BE2C (cell line): ENCODE measurements at regions not wholly inside any gene's neighbourhood (a gene's known extent, or its start where the extent isn't known, plus 50 kb on each side); places are given as distances from the start of the nearest gene placed in this dataset.

Source experiments
- DNase-seq: peaks from one replicate; pipeline ENCODE4 v3.0.0-alpha.2; 2020
- H3K27me3 ChIP-seq: fragments of 250-450 bp; sonication (Bioruptor Pico); 2 replicates; pipeline ENCODE4 v1.5.1; 2020; ENCODE audit warnings: mild to moderate bottlenecking
- H3K36me3 ChIP-seq: fragments of 250-450 bp; sonication (Bioruptor Pico); 2 replicates; pipeline ENCODE4 v1.5.1; 2020; ENCODE audit warnings: mild to moderate bottlenecking
- H3K4me1 ChIP-seq: fragments of 250-450 bp; sonication (Bioruptor Pico); 2 replicates; pipeline ENCODE4 v1.5.1; 2020
- H3K4me3 ChIP-seq: 2 replicates; pipeline ENCODE4 v1.5.1; 2011; ENCODE audit warnings: low read depth, low read length
- H3K9me3 ChIP-seq: fragments of 250-450 bp; sonication (Bioruptor Pico); 2 replicates; pipeline ENCODE4 v1.5.1; 2020
- TF ChIP-seq, protein P1 (sequence below): IDR thresholded peaks from 2 replicates; pipeline ENCODE4 v1.5.1; 2012; ENCODE audit warnings: mild to moderate bottlenecking, low read depth, low read length

DNA sequence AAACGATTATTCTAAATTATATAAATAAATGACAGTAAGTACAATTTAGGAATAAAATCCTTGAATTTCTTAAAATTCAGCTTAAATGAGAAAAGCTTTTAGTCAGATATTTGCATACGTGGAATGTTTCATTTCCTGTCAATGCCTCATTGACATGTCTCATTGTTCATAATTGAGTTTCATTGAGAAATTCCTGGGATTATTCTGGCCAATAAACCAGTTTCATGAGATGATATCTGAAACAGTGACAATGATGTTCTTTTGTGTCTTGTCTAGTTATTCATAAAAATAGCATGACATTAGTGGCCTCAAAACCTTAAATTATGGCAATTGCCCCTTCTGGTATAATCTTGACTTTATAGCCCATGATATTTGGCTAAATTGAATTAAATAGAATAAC, 95.8 kb downstream of the DKK1 start:
- Histone ChIP-seq H3K4me3 (no peak overlapping the region), H3K36me3 (no peaks in the 10 kb centered on the region), H3K27me3 (no peaks in the 10 kb centered on the region), H3K9me3 (no peaks in the 10 kb centered on the region), H3K4me1 (no peaks in the 10 kb centered on the region)
- DNase-seq: no peak
- TF ChIP-seq, protein P1, sequence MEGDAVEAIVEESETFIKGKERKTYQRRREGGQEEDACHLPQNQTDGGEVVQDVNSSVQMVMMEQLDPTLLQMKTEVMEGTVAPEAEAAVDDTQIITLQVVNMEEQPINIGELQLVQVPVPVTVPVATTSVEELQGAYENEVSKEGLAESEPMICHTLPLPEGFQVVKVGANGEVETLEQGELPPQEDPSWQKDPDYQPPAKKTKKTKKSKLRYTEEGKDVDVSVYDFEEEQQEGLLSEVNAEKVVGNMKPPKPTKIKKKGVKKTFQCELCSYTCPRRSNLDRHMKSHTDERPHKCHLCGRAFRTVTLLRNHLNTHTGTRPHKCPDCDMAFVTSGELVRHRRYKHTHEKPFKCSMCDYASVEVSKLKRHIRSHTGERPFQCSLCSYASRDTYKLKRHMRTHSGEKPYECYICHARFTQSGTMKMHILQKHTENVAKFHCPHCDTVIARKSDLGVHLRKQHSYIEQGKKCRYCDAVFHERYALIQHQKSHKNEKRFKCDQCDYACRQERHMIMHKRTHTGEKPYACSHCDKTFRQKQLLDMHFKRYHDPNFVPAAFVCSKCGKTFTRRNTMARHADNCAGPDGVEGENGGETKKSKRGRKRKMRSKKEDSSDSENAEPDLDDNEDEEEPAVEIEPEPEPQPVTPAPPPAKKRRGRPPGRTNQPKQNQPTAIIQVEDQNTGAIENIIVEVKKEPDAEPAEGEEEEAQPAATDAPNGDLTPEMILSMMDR: no peak

DNA sequence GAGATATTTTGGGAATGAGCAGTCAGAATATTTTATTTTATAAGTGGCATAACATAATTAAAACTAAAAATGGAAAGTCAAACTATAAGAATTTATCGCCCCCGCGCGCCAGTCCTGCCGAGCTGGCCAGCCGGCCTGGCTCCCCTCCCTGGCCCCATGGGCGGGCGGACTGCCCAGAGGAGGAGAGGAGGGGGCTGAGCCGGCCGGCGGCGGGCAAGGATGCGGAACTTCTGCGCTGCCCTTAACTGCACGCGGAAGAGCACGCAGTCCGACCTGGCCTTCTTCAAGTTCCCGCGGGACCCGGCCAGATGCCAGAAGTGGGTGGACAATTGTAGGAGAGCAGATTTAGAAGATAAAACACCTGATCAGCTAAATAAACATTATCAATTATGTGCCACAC, 96.8 kb downstream of the DKK1 start:
- Histone ChIP-seq H3K27me3 (no peaks in the 10 kb centered on the region), H3K4me1 (no peaks in the 10 kb centered on the region), H3K36me3 (no peaks in the 10 kb centered on the region), H3K9me3 (no peaks in the 10 kb centered on the region), H3K4me3 (no peak overlapping the region)
- no peak for DNase-seq
- TF ChIP-seq, protein P1: no peak

DNA sequence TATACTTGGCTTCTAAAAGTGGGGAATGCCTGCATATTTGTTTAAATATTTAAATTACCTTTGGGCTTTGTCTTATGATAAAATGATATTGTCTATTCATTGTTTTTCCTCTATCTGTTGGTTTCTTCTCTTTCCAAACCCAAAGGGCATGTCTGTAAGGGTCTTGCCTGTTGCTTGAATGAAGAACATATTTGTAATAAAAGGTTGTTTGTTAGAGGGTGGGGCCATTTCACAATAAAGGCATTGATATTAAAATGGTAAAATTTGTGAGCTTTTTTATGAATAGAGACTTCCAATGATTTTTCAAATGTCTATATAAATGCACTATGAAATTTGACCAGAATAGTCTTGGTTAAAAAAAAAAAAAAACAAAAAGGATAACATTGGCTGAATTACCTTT, 105.2 kb downstream of the DKK1 start:
- Histone ChIP-seq H3K27me3 (no peaks in the 10 kb centered on the region), H3K4me3 (no peak overlapping the region), H3K4me1 (peaks cover 3% of the 10 kb centered on the region; the same call in 1 of the 2 replicates), H3K36me3 (no peaks in the 10 kb centered on the region), H3K9me3 (no peaks in the 10 kb centered on the region)
- TF ChIP-seq, protein P1: no peak
- no peak for DNase-seq

DNA sequence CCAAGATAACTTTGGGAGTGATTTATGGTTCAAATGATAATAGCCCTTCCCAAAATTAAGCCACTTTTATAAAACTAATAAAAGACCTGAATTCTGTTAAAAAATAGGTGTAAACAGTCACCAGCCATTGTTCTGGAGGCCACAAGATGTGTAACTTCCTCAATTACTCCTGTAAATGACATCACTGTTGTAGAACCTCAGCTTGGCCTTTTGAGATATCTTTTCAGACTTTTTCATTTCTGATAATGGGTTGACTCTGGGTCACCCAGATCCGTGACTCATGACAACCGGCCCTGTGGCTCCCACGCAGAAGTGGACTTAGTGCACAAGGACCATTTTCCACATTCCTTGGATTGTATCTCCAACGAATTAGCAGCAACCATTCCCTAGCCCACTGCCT, 106.6 kb downstream of the DKK1 start:
- Histone ChIP-seq H3K27me3 (no peaks in the 10 kb centered on the region), H3K9me3 (no peaks in the 10 kb centered on the region)
- TF ChIP-seq, protein P1: no peak

DNA sequence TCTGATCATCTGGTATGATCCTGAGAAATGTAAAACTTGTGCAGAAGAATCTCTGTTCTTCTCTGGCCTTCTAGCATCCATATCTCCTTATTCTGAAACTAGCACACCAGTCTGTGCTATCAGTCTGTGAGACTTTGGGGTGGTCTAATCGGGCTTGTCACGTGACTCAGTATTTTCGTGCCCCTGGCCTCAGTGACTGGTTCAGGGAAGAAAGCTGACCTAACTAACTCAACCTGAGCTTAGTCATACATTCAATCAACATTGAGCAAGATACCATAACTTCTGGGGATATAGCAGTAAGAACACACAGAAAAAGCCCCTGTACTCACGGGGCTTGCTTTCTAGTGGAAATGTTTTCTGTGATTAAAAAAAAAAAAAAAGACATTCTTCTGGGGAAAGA, 109.3 kb downstream of the DKK1 start:
- H3K9me3 ChIP-seq: no peaks in the 10 kb centered on the region

More for the DNA sequence above, 106.6 kb downstream of the DKK1 start:
- H3K4me3 ChIP-seq: no peak overlapping the region
- peaks cover 3% of the 10 kb centered on the region; the same call in 1 of the 2 replicates for H3K4me1 ChIP-seq
- DNase-seq: no peak
- H3K36me3 ChIP-seq: no peaks in the 10 kb centered on the region

DNA sequence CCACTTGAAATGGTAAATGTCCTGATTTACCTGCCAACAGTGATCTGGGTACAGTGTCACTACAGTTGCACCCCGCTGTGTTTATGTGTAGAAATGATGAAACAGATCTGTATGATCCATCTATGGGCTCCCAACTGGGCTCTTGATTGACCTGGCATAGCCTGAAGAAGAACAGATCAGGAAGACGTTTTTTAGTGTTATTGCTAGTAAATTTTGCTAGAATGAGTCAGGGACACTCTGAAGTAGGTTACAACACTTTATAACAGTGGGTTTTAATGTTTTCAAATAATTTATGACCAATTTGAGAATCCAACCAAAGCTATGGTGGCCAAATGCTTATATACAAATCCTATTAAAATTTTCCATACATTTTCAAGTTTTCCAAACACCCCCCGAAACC, 110.3 kb downstream of the DKK1 start:
- H3K36me3 ChIP-seq: no peaks in the 10 kb centered on the region
- TF ChIP-seq, protein P1: no peak
- no peak overlapping the region for H3K4me3 ChIP-seq
- no peak for DNase-seq
- no peaks in the 10 kb centered on the region for H3K27me3 ChIP-seq
- H3K4me1 ChIP-seq: peaks cover 3% of the 10 kb centered on the region; the same call in 1 of the 2 replicates
- H3K9me3 ChIP-seq: no peaks in the 10 kb centered on the region

More for the DNA sequence above, 109.3 kb downstream of the DKK1 start:
- TF ChIP-seq, protein P1: no peak
- H3K36me3 ChIP-seq: no peaks in the 10 kb centered on the region
- H3K4me3 ChIP-seq: no peak overlapping the region
- DNase-seq: peak; percentile 7
- no peaks in the 10 kb centered on the region for H3K27me3 ChIP-seq
- peaks cover 3% of the 10 kb centered on the region; the same call in 1 of the 2 replicates for H3K4me1 ChIP-seq
